ENCODE measurements at regions not wholly inside any gene's neighbourhood (a gene's known extent, or its start where the extent isn't known, plus 50 kb on each side); places are given as distances from the start of the nearest gene placed in this dataset.

GRCh38 chr22:25508761-25509321 lies 55.6 kb upstream of the GRK3 start:
- no peak for TF ChIP-seq CTCF (IDR thresholded peaks at IDR 0.05)
- no peak for TF ChIP-seq POLR2A (IDR thresholded peaks at IDR 0.05)
- no peak for TF ChIP-seq POLR2AphosphoS5 (IDR thresholded peaks at IDR 0.05; ENCODE audit: insufficient read depth in 1 of 2, low read depth in 1 of 2)

All from vagina (tissue), 2 donors.